ENCODE measurements at regions not wholly inside any gene's neighbourhood (a gene's known extent, or its start where the extent isn't known, plus 50 kb on each side); places are given as distances from the start of the nearest gene placed in this dataset.

DNA sequence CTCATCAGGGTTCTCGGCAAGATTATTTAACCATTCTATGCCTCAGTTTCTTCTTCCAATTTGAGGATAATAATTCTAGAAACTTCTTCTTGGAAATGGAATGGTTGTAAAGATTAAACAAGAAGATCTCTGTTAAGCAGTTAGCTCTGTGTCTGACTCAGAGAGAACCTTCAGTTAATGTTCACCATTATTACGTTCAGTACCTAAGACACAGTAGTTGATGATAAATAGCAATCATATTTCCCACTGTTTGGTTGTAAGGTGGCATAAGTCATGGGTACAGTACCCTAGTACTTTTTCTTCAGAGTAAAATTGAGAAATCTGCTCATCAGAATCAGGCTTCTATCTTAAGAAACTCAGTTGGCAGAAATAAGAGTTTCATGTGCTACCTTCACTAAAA is 366.5 kb upstream of the BOD1L1 start:
- TF ChIP-seq CTCF (IDR thresholded peaks at IDR 0.05) (no peak), NFIC (IDR thresholded peaks at IDR 0.05; ENCODE audit: borderline replicate concordance) (no peak), USF2 (IDR thresholded peaks at IDR 0.05; ENCODE audit: borderline replicate concordance, low read depth, low read length) (no peak), GABPA (IDR thresholded peaks at IDR 0.05; ENCODE audit: low read depth) (no peak)

Data from SK-N-SH (cell line).